A549 (cell line): ENCODE measurements at regions not wholly inside any gene's neighbourhood (a gene's known extent, or its start where the extent isn't known, plus 50 kb on each side); places are given as distances from the start of the nearest gene placed in this dataset.

Source experiments
- ATAC-seq, 2 experiments: fragments of 200-7000 bp in 1 of 2; fragments of >200 bp in 1 of 2; cut with Nextera tagmentation in 1 of 2; cut with Tn5 transposase in 1 of 2; 3 replicates each; pipeline versions ENCODE4 v1.8.0 to v1.9.1; 2018 to 2020; ENCODE audit warnings: mild to moderate bottlenecking in 1 of 2, moderate library complexity in 1 of 2
- CTCF ChIA-PET: fragments of 300-600 bp; sonication (Branson Sonifier 250); formaldehyde crosslinking; extraction: SDS; loops from one replicate; lab custom pipeline; 2021; ENCODE audit warnings: antibody characterized with exemption, inconsistent platforms; lab: Yijun Ruan, JAX
- POLR2A ChIA-PET: fragments of 350-600 bp; formaldehyde crosslinking; extraction: SDS; loops from one replicate; lab custom pipeline; 2021; ENCODE audit warnings: antibody characterized with exemption, inconsistent platforms; lab: Yijun Ruan, JAX
- DNase-seq, 2 experiments: peaks; one replicate each; pipeline versions ENCODE4 v3.0.0 to v3.0.0-alpha.2; 2011 to 2016; ENCODE audit warnings: low read depth in 1 of 2, low spot score in 1 of 2
- FAIRE-seq: peaks from 2 replicates; lab custom pipeline; 2011; peaks lifted over from hg19 to GRCh38; lab: Jason Lieb, UNC
- H3K27ac ChIP-seq, 2 experiments: fragments of >200 bp; sonication (Bioruptor Twin); formaldehyde crosslinking; 3 replicates each; pipeline ENCODE4 v1.5.1; 2016 to 2017
- H3K4me1 ChIP-seq: fragments of >200 bp; sonication (Bioruptor Twin); formaldehyde crosslinking; 3 replicates; pipeline ENCODE4 v1.6.1; 2016
- H3K4me2 ChIP-seq: fragments of >200 bp; sonication (Bioruptor Twin); formaldehyde crosslinking; 3 replicates; pipeline ENCODE4 v1.6.1; 2016
- H3K4me3 ChIP-seq: fragments of >200 bp; sonication (Bioruptor Twin); formaldehyde crosslinking; 3 replicates; pipeline ENCODE4 v1.5.1; 2016
- H3K9me3 ChIP-seq: fragments of >200 bp; sonication (Bioruptor Twin); formaldehyde crosslinking; 3 replicates; pipeline ENCODE4 v1.6.1; 2016
- BHLHE40 ChIP-seq: IDR thresholded peaks from 2 replicates; pipeline ENCODE4 v1.6.1; 2012; ENCODE audit warnings: low read depth, low read length, inconsistent platforms
- CBX8 ChIP-seq: fragments of 200-600 bp; sonication (generic); IDR thresholded peaks from 2 replicates; pipeline ENCODE4 v1.6.1; 2016
- E2F6 ChIP-seq: IDR thresholded peaks from 2 replicates; pipeline ENCODE4 v1.6.1; 2012; ENCODE audit warnings: low read depth, borderline replicate concordance
- ELK1 ChIP-seq: fragments of 150-350 bp; IDR thresholded peaks from 2 replicates; pipeline ENCODE4 v1.6.1; 2014; ENCODE audit warnings: low read depth, mild to moderate bottlenecking, low read length
- FOSB ChIP-seq: fragments of 250-450 bp; sonication (Bioruptor Pico); IDR thresholded peaks from 2 replicates; pipeline ENCODE4 v1.5.0; 2020; ENCODE audit warnings: mild to moderate bottlenecking, moderate library complexity
- FOSL2 ChIP-seq, 2 experiments: fragments of 450-650 bp in 1 of 2; fragments of >200 bp in 1 of 2; sonication (Bioruptor Twin) in 1 of 2; formaldehyde crosslinking; IDR thresholded peaks; 2 replicates each; pipeline versions ENCODE4 v1.5.0 to v1.6.1; 2016 to 2020; ENCODE audit warnings: mild to moderate bottlenecking in 1 of 2, moderate library complexity in 1 of 2
- HDAC2 ChIP-seq: fragments of 200-600 bp; sonication (generic); IDR thresholded peaks from 2 replicates; pipeline ENCODE4 v1.6.1; 2016
- HOXA7 ChIP-seq: fragments of 250-450 bp; sonication (Bioruptor Pico); IDR thresholded peaks from 2 replicates; pipeline ENCODE4 v1.5.0; 2020; ENCODE audit warnings: mild to moderate bottlenecking, moderate library complexity
- HOXB13 ChIP-seq: fragments of 250-450 bp; sonication (Bioruptor Pico); IDR thresholded peaks from 2 replicates; pipeline ENCODE4 v1.5.0; 2020; ENCODE audit warnings: low read depth, mild to moderate bottlenecking, moderate library complexity
- KDM1A ChIP-seq: fragments of 200-600 bp; sonication (generic); IDR thresholded peaks from 2 replicates; pipeline ENCODE4 v1.6.1; 2016; ENCODE audit warnings: low read depth, mild to moderate bottlenecking
- KDM5A ChIP-seq: fragments of 200-600 bp; sonication (generic); IDR thresholded peaks from 2 replicates; pipeline ENCODE4 v1.6.1; 2016; ENCODE audit warnings: antibody characterized with exemption, mild to moderate bottlenecking
- MAX ChIP-seq: IDR thresholded peaks from 2 replicates; pipeline ENCODE4 v1.6.1; 2012
- MYC ChIP-seq: IDR thresholded peaks from 2 replicates; pipeline ENCODE4 v1.6.1; 2012; ENCODE audit warnings: mild to moderate bottlenecking, inconsistent platforms, low read length, improper control_type of control experiment, borderline replicate concordance
- NFE2L2 ChIP-seq: fragments of 150-350 bp; conservative IDR thresholded peaks from 2 replicates; pipeline ENCODE4 v1.6.1; 2014; ENCODE audit warnings: low read length
- POLR2A ChIP-seq: IDR thresholded peaks from 2 replicates; pipeline ENCODE4 v1.6.1; 2012; ENCODE audit warnings: mild to moderate bottlenecking, low read length
- POLR2AphosphoS2 ChIP-seq: conservative IDR thresholded peaks from 2 replicates; pipeline ENCODE4 v1.6.1; 2012; ENCODE audit warnings: low read length, improper control_type of control experiment, inconsistent platforms
- RAD21 ChIP-seq, 2 experiments: fragments of >200 bp in 1 of 2; sonication (Bioruptor Twin) in 1 of 2; formaldehyde crosslinking in 1 of 2; IDR thresholded peaks in 1 of 2; conservative IDR thresholded peaks in 1 of 2; 2 replicates in 1 of 2; 3 replicates in 1 of 2; pipeline ENCODE4 v1.6.1; 2012 to 2018; ENCODE audit warnings: inconsistent platforms in 1 of 2
- RARB ChIP-seq: fragments of 250-450 bp; sonication (Bioruptor Pico); IDR thresholded peaks from 2 replicates; pipeline ENCODE4 v1.8.0; 2021; ENCODE audit warnings: mild to moderate bottlenecking, moderate library complexity
- RCOR1 ChIP-seq: fragments of 150-350 bp; IDR thresholded peaks from 2 replicates; pipeline ENCODE4 v1.6.1; 2014; ENCODE audit warnings: antibody characterized with exemption, low read length, low read depth
- RNF2 ChIP-seq: fragments of 200-600 bp; sonication (generic); IDR thresholded peaks from 2 replicates; pipeline ENCODE4 v1.6.1; 2016; ENCODE audit warnings: low read depth, mild to moderate bottlenecking, antibody characterized with exemption, moderate library complexity, borderline replicate concordance
- TFCP2L1 ChIP-seq: fragments of 250-450 bp; sonication (Bioruptor Pico); IDR thresholded peaks from 2 replicates; pipeline ENCODE4 v1.5.0; 2021; ENCODE audit warnings: mild to moderate bottlenecking
- TP53 ChIP-seq: fragments of 250-450 bp; sonication (Bioruptor Pico); IDR thresholded peaks from 2 replicates; pipeline ENCODE4 v1.5.0; 2021; ENCODE audit warnings: mild to moderate bottlenecking, moderate library complexity
- USF2 ChIP-seq: fragments of 450-650 bp; IDR thresholded peaks from 2 replicates; pipeline ENCODE4 v1.6.1; 2014; ENCODE audit warnings: antibody characterized with exemption
- ZC3H11A ChIP-seq: fragments of 450-650 bp; IDR thresholded peaks from 2 replicates; pipeline ENCODE4 v1.6.1; 2014; ENCODE audit warnings: antibody characterized with exemption, mild to moderate bottlenecking
- ZFP36 ChIP-seq: fragments of 450-650 bp; IDR thresholded peaks from 2 replicates; pipeline ENCODE4 v1.6.1; 2014; ENCODE audit warnings: borderline replicate concordance; ENCODE audit not compliant: partially characterized antibody
- WGBS: methylation state at CpG from one replicate; pipeline ENCODE4 v1.1.6; 2017; ENCODE audit errors: missing lambda C conversion rate; 5-methylcytosine and 5-hydroxymethylcytosine counted together

- 89% methylated on average over 21 of the region's 28 CpGs for WGBS
- TF ChIP-seq RNF2 (no peak), MAX (no peak), RARB (CRISPR knock-in tag) (no peak), RCOR1 (no peak), FOSL2 (IDR thresholded peaks at IDR 0.05) (no peak), FOSL2 (CRISPR knock-in tag; IDR thresholded peaks at IDR 0.05) (no peak), MYC (no peak), HDAC2 (no peak), TFCP2L1 (no peak), RAD21 (conservative IDR thresholded peaks at IDR 0.05 in 1 of 2, IDR thresholded peaks at IDR 0.05 in 1 of 2) (no peak), HOXB13 (CRISPR knock-in tag) (no peak), POLR2AphosphoS2 (no peak), E2F6 (no peak), HOXA7 (CRISPR knock-in tag) (no peak), NFE2L2 (no peak), POLR2A (no peak), BHLHE40 (no peak), KDM1A (no peak), CBX8 (no peak)
- TF ChIP-seq, all 56 proteins: peak for 0
- no peak overlapping the region for H3K4me3 ChIP-seq
These were observed 358.3 kb downstream of the SEC14L1 start for GRCh38 chr17:77498791-77499698.

GRCh38 chr17:77499699-77500435 lies 359.1 kb downstream of the SEC14L1 start:
- H3K27ac ChIP-seq: no peak overlapping the region
- H3K4me1 ChIP-seq: no peaks in the 10 kb centered on the region
- POLR2A ChIA-PET: no interaction called here
- WGBS: 96% methylated on average over 14 of the region's 14 CpGs
- H3K9me3 ChIP-seq: no peaks in the 10 kb centered on the region
- ATAC-seq: no peak
- TF ChIP-seq KDM5A (no peak), USF2 (no peak), ZFP36 (no peak), ELK1 (no peak), TP53 (CRISPR knock-in tag) (no peak), FOSB (no peak), ZC3H11A (no peak)
- TF ChIP-seq, all 56 proteins: peak for 0
- DNase-seq: no peak
- CTCF ChIA-PET: interaction anchor here (0.6 to 10.9 kb wide), 8 partner anchors 13 to 514 kb away, joined by 3 to 141 read pairs (median 6); no protein-coding TSS in a partner anchor
- Histone ChIP-seq H3K4me3 (no peak overlapping the region), H3K4me2 (no peak overlapping the region)
- no peak for FAIRE-seq

More at GRCh38 chr17:77498791-77499698, 358.3 kb downstream of the SEC14L1 start:
- ChIA-PET CTCF (interaction anchor here (0.8 to 10.9 kb wide), 5 partner anchors 73 to 515 kb away, joined by 3 to 141 read pairs (median 4); no protein-coding TSS in a partner anchor), POLR2A (no interaction called here)
- DNase-seq (no peak), FAIRE-seq (no peak), ATAC-seq (no peak)
- Histone ChIP-seq H3K9me3 (no peaks in the 10 kb centered on the region), H3K4me1 (no peaks in the 10 kb centered on the region), H3K27ac (no peak overlapping the region), H3K4me2 (no peak overlapping the region)
